Lower lobe of right lung (tissue), 2 donors: ENCODE measurements at regions not wholly inside any gene's neighbourhood (a gene's known extent, or its start where the extent isn't known, plus 50 kb on each side); places are given as distances from the start of the nearest gene placed in this dataset.

Experiments
- ATAC-seq, 2 donors: fragments of 200-7000 bp; cut with Tn5 transposase; one replicate each; pipeline ENCODE4 v1.9.1; 2020 to 2022; ENCODE audit warnings: mild to moderate bottlenecking in 2 of 2, moderate library complexity in 2 of 2
- DNase-seq: peaks from one replicate; pipeline ENCODE4 v3.0.0-alpha.2; 2020
- H3K27ac ChIP-seq: fragments of 200-600 bp; one replicate; pipeline ENCODE4 v1.8.0; 2022
- H3K27me3 ChIP-seq: fragments of 200-600 bp; one replicate; pipeline ENCODE4 v1.8.0; 2022; ENCODE audit warnings: low read depth
- H3K36me3 ChIP-seq: fragments of 200-600 bp; one replicate; pipeline ENCODE4 v1.8.0; 2022; ENCODE audit warnings: mild to moderate bottlenecking
- H3K4me1 ChIP-seq: fragments of 200-600 bp; one replicate; pipeline ENCODE4 v1.8.0; 2022
- H3K4me3 ChIP-seq: fragments of 200-600 bp; one replicate; pipeline ENCODE4 v1.8.0; 2022; ENCODE audit warnings: mild to moderate bottlenecking
- H3K9me3 ChIP-seq: fragments of 200-600 bp; one replicate; pipeline ENCODE4 v1.8.0; 2022
- CTCF ChIP-seq: fragments of 200-600 bp; IDR thresholded peaks from one replicate; pipeline ENCODE4 v1.8.0; 2022; ENCODE audit warnings: antibody characterized with exemption, mild to moderate bottlenecking
- intact Hi-C: fragments of 100-400 bp; cut with DNase I; formaldehyde crosslinking; loops from one replicate; pipeline ENCODE4 v1.11.0; 2022
- donor health status: DM: no; HTN: yes; CAD: no; lungs with severe emphysema.

DNA sequence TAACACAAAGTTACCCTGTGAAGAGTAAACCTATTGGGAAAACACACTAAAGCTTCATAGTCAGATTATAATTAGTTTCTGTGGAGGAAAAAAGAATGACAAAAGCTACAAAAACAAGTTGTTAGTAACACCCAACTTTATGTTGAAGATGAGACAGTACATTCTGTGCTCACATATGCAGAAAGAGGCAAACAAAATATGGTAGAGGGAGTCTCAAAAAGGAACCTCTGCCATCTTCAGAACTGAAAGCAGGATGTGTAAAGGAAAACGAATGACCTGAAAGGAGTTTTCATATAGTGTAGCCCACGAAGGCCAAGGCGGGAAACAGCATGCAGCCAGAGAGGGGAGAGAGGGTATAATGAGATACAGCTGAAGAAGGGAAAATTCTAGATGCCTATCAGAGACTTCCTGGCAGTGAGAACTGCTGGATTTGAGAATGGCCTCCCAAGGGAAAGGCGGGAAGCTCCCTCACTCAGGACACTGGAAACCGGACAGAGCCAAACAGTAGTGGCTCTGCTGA, 84.1 kb upstream of the HEY2 start:
- Histone ChIP-seq H3K4me1 (no peaks in the 10 kb centered on the region), H3K9me3 (no peaks in the 10 kb centered on the region), H3K27ac (no peak overlapping the region), H3K27me3 (no peaks in the 10 kb centered on the region), H3K4me3 (no peak overlapping the region), H3K36me3 (no peaks in the 10 kb centered on the region)
- no peak for TF ChIP-seq CTCF
- ATAC-seq (no peak), DNase-seq (no peak)
- intact Hi-C loops: no loop called here

GRCh38 chr6:125667326-125667725, 82.1 kb upstream of the HEY2 start:
- Histone ChIP-seq H3K36me3 (no peaks in the 10 kb centered on the region), H3K27ac (no peak overlapping the region), H3K9me3 (no peaks in the 10 kb centered on the region), H3K4me1 (no peaks in the 10 kb centered on the region), H3K4me3 (no peak overlapping the region), H3K27me3 (no peaks in the 10 kb centered on the region)
- no peak for ATAC-seq
- DNase-seq: no peak
- intact Hi-C loops: no loop called here
- no peak for TF ChIP-seq CTCF

- intact Hi-C loops: no loop called here
- no peaks in the 10 kb centered on the region for H3K27me3 ChIP-seq
- no peaks in the 10 kb centered on the region for H3K36me3 ChIP-seq
- no peak overlapping the region for H3K4me3 ChIP-seq
- ATAC-seq (no peak), DNase-seq (no peak)
- H3K9me3 ChIP-seq: no peaks in the 10 kb centered on the region
- no peak overlapping the region for H3K27ac ChIP-seq
- H3K4me1 ChIP-seq: no peaks in the 10 kb centered on the region
- no peak for TF ChIP-seq CTCF
Measured at GRCh38 chr6:125668071-125668470, 81.4 kb upstream of the HEY2 start.

DNA sequence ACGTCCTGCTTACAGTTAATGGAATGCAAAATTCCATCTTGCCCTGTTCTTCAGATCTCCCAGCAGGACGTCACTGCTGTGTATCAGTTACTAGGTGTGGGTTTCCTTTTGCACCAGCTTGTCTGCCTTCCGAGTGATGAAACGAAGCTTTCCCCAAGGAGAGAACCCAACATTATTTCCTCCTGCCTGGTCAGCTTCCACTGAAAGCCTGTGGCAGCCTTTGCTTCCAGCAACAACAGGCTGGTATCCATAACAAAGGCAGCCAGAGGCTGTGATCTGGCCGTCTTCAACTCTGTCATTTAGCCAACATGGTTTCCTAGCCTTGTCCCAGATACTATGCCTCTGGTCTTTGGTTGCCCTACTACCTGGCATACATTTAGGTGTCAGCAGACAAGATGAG, 78.9 kb upstream of the HEY2 start:
- DNase-seq (no peak), ATAC-seq (no peak)
- Histone ChIP-seq H3K27ac (no peak overlapping the region), H3K36me3 (no peaks in the 10 kb centered on the region), H3K4me1 (no peaks in the 10 kb centered on the region), H3K27me3 (no peaks in the 10 kb centered on the region), H3K9me3 (no peaks in the 10 kb centered on the region), H3K4me3 (no peak overlapping the region)
- no peak for TF ChIP-seq CTCF
- intact Hi-C loops: no loop called here

GRCh38 chr6:125671323-125671722, 78.1 kb upstream of the HEY2 start:
- intact Hi-C loops: no loop called here
- no peak for ATAC-seq
- no peak for TF ChIP-seq CTCF

GRCh38 chr6:125674230-125674629, 75.2 kb upstream of the HEY2 start:
- no peak for ATAC-seq
- H3K4me3 ChIP-seq: no peak overlapping the region
- H3K36me3 ChIP-seq: no peaks in the 10 kb centered on the region
- no peaks in the 10 kb centered on the region for H3K4me1 ChIP-seq
- DNase-seq: no peak
- TF ChIP-seq CTCF: no peak
- intact Hi-C loops: no loop called here
- no peaks in the 10 kb centered on the region for H3K9me3 ChIP-seq
- no peak overlapping the region for H3K27ac ChIP-seq
- H3K27me3 ChIP-seq: no peaks in the 10 kb centered on the region

More at GRCh38 chr6:125671323-125671722, 78.1 kb upstream of the HEY2 start:
- Histone ChIP-seq H3K4me3 (no peak overlapping the region), H3K27ac (no peak overlapping the region), H3K27me3 (no peaks in the 10 kb centered on the region), H3K9me3 (no peaks in the 10 kb centered on the region), H3K4me1 (no peaks in the 10 kb centered on the region), H3K36me3 (no peaks in the 10 kb centered on the region)
- no peak for DNase-seq
